CD4-positive, alpha-beta T cell (primary cell): ENCODE measurements at regions not wholly inside any gene's neighbourhood (a gene's known extent, or its start where the extent isn't known, plus 50 kb on each side); places are given as distances from the start of the nearest gene placed in this dataset.

Experiments
- ATAC-seq: fragments of 200-7000 bp; cut with Tn5 transposase; one replicate; pipeline ENCODE4 v1.10.0; 2022; ENCODE audit warnings: mild to moderate bottlenecking; ENCODE audit not compliant: poor library complexity
- CTCF ChIA-PET: fragments of 350-600 bp; sonication (Branson Sonifier 250); formaldehyde crosslinking; loops from one replicate; lab custom pipeline; 2021; ENCODE audit warnings: antibody characterized with exemption, inconsistent platforms; lab: Charles Lee
- POLR2A ChIA-PET: fragments of 350-600 bp; sonication (Branson Sonifier 250); formaldehyde crosslinking; loops from one replicate; lab custom pipeline; 2021; ENCODE audit warnings: antibody characterized with exemption, inconsistent platforms; lab: Charles Lee
- DNase-seq, 14 experiments: peaks; one replicate each; pipeline ENCODE4 v3.0.0-alpha.2; 2013 to 2020; ENCODE audit warnings: mixed read lengths in 2 of 14
- H3K27ac ChIP-seq, 2 donors: one replicate each; pipeline versions ENCODE4 v1.5.1 to v1.7.0; 2013; ENCODE audit warnings: low read length in 2 of 2, low read depth in 1 of 2, mild to moderate bottlenecking in 1 of 2
- H3K27me3 ChIP-seq, 2 experiments: 1 replicate in 1 of 2; 2 replicates in 1 of 2; pipeline versions ENCODE4 v1.6.1 to v1.7.0; 2013; ENCODE audit warnings: low read length in 2 of 2, control low read depth in 1 of 2, mild to moderate bottlenecking in 1 of 2, moderate library complexity in 1 of 2; ENCODE audit not compliant: insufficient read depth in 2 of 2, control insufficient read depth in 1 of 2
- H3K36me3 ChIP-seq: one replicate; pipeline ENCODE4 v1.6.1; 2013; ENCODE audit warnings: low read length, control low read depth; ENCODE audit not compliant: insufficient read depth
- H3K4me1 ChIP-seq: one replicate; pipeline ENCODE4 v1.6.1; 2013; ENCODE audit warnings: low read length, control low read depth; ENCODE audit not compliant: insufficient read depth
- H3K4me3 ChIP-seq: one replicate; pipeline ENCODE4 v1.5.1; 2013; ENCODE audit warnings: mild to moderate bottlenecking, low read length, moderate library complexity
- H3K9me3 ChIP-seq, 2 experiments: 1 replicate in 1 of 2; 2 replicates in 1 of 2; pipeline versions ENCODE4 v1.6.1 to v1.7.0; 2013; ENCODE audit warnings: low read length in 2 of 2, mild to moderate bottlenecking in 2 of 2, control low read depth in 1 of 2, moderate library complexity in 1 of 2; ENCODE audit not compliant: control insufficient read depth in 1 of 2, insufficient read depth in 1 of 2
- H3K27ac Mint-ChIP-seq: one replicate; pipeline ENCODE4 v1.8.0; 2020; ENCODE audit warnings: mixed read lengths
- H3K27me3 Mint-ChIP-seq: one replicate; pipeline ENCODE4 v1.8.0; 2021; ENCODE audit warnings: mixed read lengths
- H3K36me3 Mint-ChIP-seq: one replicate; pipeline ENCODE4 v1.8.0; 2021; ENCODE audit warnings: low read depth, mixed read lengths
- H3K4me1 Mint-ChIP-seq: one replicate; pipeline ENCODE4 v1.8.0; 2021; ENCODE audit warnings: low read depth, mixed read lengths
- H3K4me3 Mint-ChIP-seq: one replicate; pipeline ENCODE4 v1.8.0; 2020; ENCODE audit warnings: mild to moderate bottlenecking, mixed read lengths
- H3K9me3 Mint-ChIP-seq: one replicate; pipeline ENCODE4 v1.8.0; 2020; ENCODE audit warnings: mixed read lengths
- intact Hi-C, 2 experiments: fragments of 100-400 bp; cut with DNase I in 1 of 2; cut with micrococcal nuclease in 1 of 2; formaldehyde crosslinking; loops; one replicate each; pipeline versions ENCODE4 v1.15.1 to v1.9.0; 2023 to 2025; cut with DNase I, micrococcal nuclease
- TF ChIP-seq, protein P1 (sequence below): fragments of 200-600 bp; IDR thresholded peaks from one replicate; pipeline ENCODE4 v1.8.0; 2022; ENCODE audit warnings: antibody characterized with exemption, mild to moderate bottlenecking

- Mint-ChIP-seq H3K36me3 (no peaks in the 10 kb centered on the region), H3K9me3 (peaks cover 22% of the 10 kb centered on the region), H3K4me1 (no peaks in the 10 kb centered on the region), H3K4me3 (no peak overlapping the region), H3K27ac (no peak overlapping the region), H3K27me3 (no peaks in the 10 kb centered on the region)
- Histone ChIP-seq H3K4me3 (no peak overlapping the region), H3K4me1 (no peaks in the 10 kb centered on the region), H3K27ac (no peak overlapping the region), H3K36me3 (no peaks in the 10 kb centered on the region), H3K27me3 (no peaks in the 10 kb centered on the region), H3K9me3 (peaks cover 6% of the 10 kb centered on the region in 2 experiments)
- intact Hi-C loops = no loop called here
- TF ChIP-seq, protein P1, sequence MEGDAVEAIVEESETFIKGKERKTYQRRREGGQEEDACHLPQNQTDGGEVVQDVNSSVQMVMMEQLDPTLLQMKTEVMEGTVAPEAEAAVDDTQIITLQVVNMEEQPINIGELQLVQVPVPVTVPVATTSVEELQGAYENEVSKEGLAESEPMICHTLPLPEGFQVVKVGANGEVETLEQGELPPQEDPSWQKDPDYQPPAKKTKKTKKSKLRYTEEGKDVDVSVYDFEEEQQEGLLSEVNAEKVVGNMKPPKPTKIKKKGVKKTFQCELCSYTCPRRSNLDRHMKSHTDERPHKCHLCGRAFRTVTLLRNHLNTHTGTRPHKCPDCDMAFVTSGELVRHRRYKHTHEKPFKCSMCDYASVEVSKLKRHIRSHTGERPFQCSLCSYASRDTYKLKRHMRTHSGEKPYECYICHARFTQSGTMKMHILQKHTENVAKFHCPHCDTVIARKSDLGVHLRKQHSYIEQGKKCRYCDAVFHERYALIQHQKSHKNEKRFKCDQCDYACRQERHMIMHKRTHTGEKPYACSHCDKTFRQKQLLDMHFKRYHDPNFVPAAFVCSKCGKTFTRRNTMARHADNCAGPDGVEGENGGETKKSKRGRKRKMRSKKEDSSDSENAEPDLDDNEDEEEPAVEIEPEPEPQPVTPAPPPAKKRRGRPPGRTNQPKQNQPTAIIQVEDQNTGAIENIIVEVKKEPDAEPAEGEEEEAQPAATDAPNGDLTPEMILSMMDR = no peak
- no peak for ATAC-seq
- ChIA-PET CTCF (no interaction called here), POLR2A (no interaction called here)
- DNase-seq = no peak
These were observed 1842.5 kb upstream of the PRR20A start for GRCh38 chr13:55298201-55298600.

DNA sequence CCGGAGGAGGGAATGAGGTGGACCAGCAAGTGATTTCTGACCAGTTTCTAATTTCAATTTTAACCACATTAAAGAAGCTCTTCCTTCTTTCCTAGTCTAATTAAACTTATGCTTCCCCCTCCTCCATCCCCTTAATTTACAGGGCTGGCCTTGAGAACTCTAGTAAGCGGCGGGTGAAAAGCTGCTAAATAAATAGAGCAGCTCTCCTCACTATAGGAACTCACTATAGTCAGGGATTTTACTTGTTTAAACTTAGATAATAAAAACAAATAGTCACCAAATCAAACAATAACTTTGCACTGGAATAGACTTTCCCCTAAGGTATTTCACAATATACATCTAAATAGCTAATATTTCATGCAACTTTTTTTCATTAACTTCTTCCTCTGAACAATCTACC is 1838.2 kb upstream of the PRR20A start:
- CTCF ChIA-PET = no interaction called here
- H3K36me3 Mint-ChIP-seq = no peaks in the 10 kb centered on the region

GRCh38 chr13:55307909-55308308 is 1832.8 kb upstream of the PRR20A start:
- H3K4me3 ChIP-seq = no peak overlapping the region
- H3K36me3 ChIP-seq = no peaks in the 10 kb centered on the region
- H3K27ac ChIP-seq = no peak overlapping the region
- TF ChIP-seq, protein P1 = no peak
- POLR2A ChIA-PET = no interaction called here
- intact Hi-C loops = no loop called here
- no peaks in the 10 kb centered on the region for H3K9me3 ChIP-seq
- CTCF ChIA-PET = no interaction called here
- Mint-ChIP-seq H3K27ac (no peak overlapping the region), H3K4me3 (no peak overlapping the region), H3K27me3 (no peaks in the 10 kb centered on the region), H3K36me3 (no peaks in the 10 kb centered on the region), H3K4me1 (no peaks in the 10 kb centered on the region), H3K9me3 (peaks cover 3% of the 10 kb centered on the region)
- H3K4me1 ChIP-seq = no peaks in the 10 kb centered on the region
- ATAC-seq = no peak
- H3K27me3 ChIP-seq = no peaks in the 10 kb centered on the region
- no peak for DNase-seq

More for the DNA sequence above, 1838.2 kb upstream of the PRR20A start:
- Mint-ChIP-seq H3K4me1 (no peaks in the 10 kb centered on the region), H3K27ac (no peak overlapping the region), H3K4me3 (no peak overlapping the region), H3K27me3 (no peaks in the 10 kb centered on the region), H3K9me3 (peaks cover 13% of the 10 kb centered on the region)
- no peak for ATAC-seq
- no peaks in the 10 kb centered on the region for H3K9me3 ChIP-seq
- DNase-seq = no peak
- H3K36me3 ChIP-seq = no peaks in the 10 kb centered on the region
- no peaks in the 10 kb centered on the region for H3K4me1 ChIP-seq
- H3K27me3 ChIP-seq = no peaks in the 10 kb centered on the region
- POLR2A ChIA-PET = no interaction called here
- no peak overlapping the region for H3K4me3 ChIP-seq
- intact Hi-C loops = no loop called here
- H3K27ac ChIP-seq = no peak overlapping the region
- TF ChIP-seq, protein P1 = no peak
